HG03469 (cell line): ENCODE measurements at regions not wholly inside any gene's neighbourhood (a gene's known extent, or its start where the extent isn't known, plus 50 kb on each side); places are given as distances from the start of the nearest gene placed in this dataset.
"Not testable (repeated sequence)": the region's sequence is repeated elsewhere in the genome, so short reads cannot be mapped to it uniquely, and the experiment has no call there.

Source experiments
- ATAC-seq: cut with Tn5 transposase; IDR thresholded peaks from one replicate; pipeline ENCODE4 v1.9.1; 2021; ENCODE audit warnings: mild to moderate bottlenecking, moderate library complexity, moderate number of reproducible peaks; ENCODE audit not compliant: unreplicated experiment

- ATAC-seq, result no peak
Observed at GRCh38 chr18:78867131-78867530, 112.5 kb upstream of the SALL3 start.

- no peak for ATAC-seq
Observed at GRCh38 chr18:78868330-78869316, 111.0 kb upstream of the SALL3 start.

- ATAC-seq, result no peak
Observed at GRCh38 chr18:78871618-78872017, 108.0 kb upstream of the SALL3 start.

- no peak for ATAC-seq
Observed at GRCh38 chr18:78873926-78874500, 105.6 kb upstream of the SALL3 start.

GRCh38 chr18:78875016-78875777 lies 104.4 kb upstream of the SALL3 start:
- no peak for ATAC-seq

- no peak for ATAC-seq
Observed at GRCh38 chr18:78875778-78876650, 103.6 kb upstream of the SALL3 start.

- no peak for ATAC-seq
Observed at GRCh38 chr18:78876868-78877267, 102.8 kb upstream of the SALL3 start.

GRCh38 chr18:78878335-78878734 lies 101.3 kb upstream of the SALL3 start:
- ATAC-seq, result no peak

- not testable (repeated sequence) for ATAC-seq
Observed at GRCh38 chr18:78879072-78879883, 100.3 kb upstream of the SALL3 start.

GRCh38 chr18:78882585-78882984 lies 97.0 kb upstream of the SALL3 start:
- no peak for ATAC-seq

GRCh38 chr18:78883501-78883900 lies 96.1 kb upstream of the SALL3 start:
- no peak for ATAC-seq

GRCh38 chr18:78884502-78884901 lies 95.1 kb upstream of the SALL3 start:
- no peak for ATAC-seq

- no peak for ATAC-seq
Observed at GRCh38 chr18:78889250-78889649, 90.4 kb upstream of the SALL3 start.

GRCh38 chr18:78890388-78890787 lies 89.2 kb upstream of the SALL3 start:
- ATAC-seq, result no peak

- no peak for ATAC-seq
Observed at GRCh38 chr18:78891185-78891762, 88.3 kb upstream of the SALL3 start.

GRCh38 chr18:78892177-78892576 lies 87.4 kb upstream of the SALL3 start:
- ATAC-seq, result no peak

GRCh38 chr18:78892721-78893120 lies 86.9 kb upstream of the SALL3 start:
- no peak for ATAC-seq

GRCh38 chr18:78893281-78894032 lies 86.2 kb upstream of the SALL3 start:
- ATAC-seq, result no peak

- no peak for ATAC-seq
Observed at GRCh38 chr18:78894033-78894305, 85.6 kb upstream of the SALL3 start.
